Adrenal gland (tissue), 9 donors: ENCODE measurements at regions not wholly inside any gene's neighbourhood (a gene's known extent, or its start where the extent isn't known, plus 50 kb on each side); places are given as distances from the start of the nearest gene placed in this dataset.

ENCODE experiments used
- DNase-seq, 7 donors: peaks; one replicate each; pipeline ENCODE4 v3.0.0-alpha.2; 2019 to 2020
- H3K27ac ChIP-seq, 5 donors: fragments of 200-600 bp; sonication (generic) in 4 of 5; 1 replicate in 3 of 5; 2 replicates in 2 of 5; pipeline versions ENCODE4 v1.5.1 to v1.8.0; 2016 to 2020; ENCODE audit warnings: mild to moderate bottlenecking in 1 of 5
- H3K27me3 ChIP-seq: fragments of 200-600 bp; 2 replicates; pipeline ENCODE4 v1.8.0; 2021
- H3K36me3 ChIP-seq, 2 donors: fragments of 200-600 bp; replicated peaks in 1 of 2; 1 replicate in 1 of 2; 2 replicates in 1 of 2; pipeline versions ENCODE4 v1.5.1 to v1.8.0; 2018 to 2022
- H3K4me1 ChIP-seq, 2 donors: fragments of 200-600 bp; replicated peaks in 1 of 2; 1 replicate in 1 of 2; 2 replicates in 1 of 2; pipeline versions ENCODE4 v1.5.1 to v1.8.0; 2018 to 2021
- H3K4me3 ChIP-seq, 4 donors: fragments of 200-600 bp; sonication (generic) in 3 of 4; one replicate each; pipeline ENCODE4 v1.5.1; 2016 to 2018
- H3K9me3 ChIP-seq, 3 donors: fragments of 200-600 bp; sonication (generic) in 1 of 3; replicated peaks in 1 of 3; 1 replicate in 2 of 3; 2 replicates in 1 of 3; pipeline versions ENCODE4 v1.5.1 to v1.8.0; 2016 to 2021
- CTCF ChIP-seq, 6 experiments: fragments of 450-650 bp in 4 of 6; fragments of 200-600 bp in 2 of 6; sonication (generic) in 1 of 6; IDR thresholded peaks; 1 replicate in 5 of 6; 2 replicates in 1 of 6; pipeline versions ENCODE4 v1.5.1 to v1.8.0; 2016 to 2021; ENCODE audit warnings: antibody characterized with exemption in 6 of 6, mild to moderate bottlenecking in 2 of 6, moderate library complexity in 1 of 6
- POLR2A ChIP-seq, 2 donors: fragments of 450-650 bp; IDR thresholded peaks; one replicate each; pipeline ENCODE4 v1.6.1; 2017; ENCODE audit warnings: antibody characterized with exemption in 2 of 2, mild to moderate bottlenecking in 2 of 2, moderate library complexity in 1 of 2
- WGBS, 4 donors: extraction: QIAGEN DNeasy Blood & Tissue Kit in 2 of 4; methylation state at CpG; one replicate each; pipeline versions ENCODE4 v1.1.5 to v1.1.7; 2013 to 2017; 5-methylcytosine and 5-hydroxymethylcytosine counted together
- intact Hi-C, 2 donors: fragments of 100-400 bp; cut with DNase I; formaldehyde crosslinking; loops; one replicate each; pipeline versions ENCODE4 v1.14.1 to v1.15.0; 2022 to 2023
- donor health status: healthy with polysubstance abuse.
- donor health status: Bipolar disorder and iron deficiency.
- donor health status: DM: yes; HTN: yes; CAD: no.
- donor health status: DM: no; HTN: no; CAD: no.
- donor health status: DM: no; HTN: no; CAD: no.

GRCh38 chr5:171684169-171684568, 101.4 kb upstream of the SMIM23 start:
- Histone ChIP-seq H3K9me3 (no peaks in the 10 kb centered on the region), H3K27me3 (no peaks in the 10 kb centered on the region), H3K36me3 (no peaks in the 10 kb centered on the region), H3K4me1 (no peaks in the 10 kb centered on the region), H3K27ac (no peak overlapping the region), H3K4me3 (no peak overlapping the region)
- intact Hi-C loops, result no loop called here
- 80 to 84% (median 81%) methylated on average over 5 of the region's 5 CpGs for WGBS, 4 donors
- DNase-seq, result no peak
- no peak for TF ChIP-seq POLR2A (IDR thresholded peaks at IDR 0.05)
- no peak for TF ChIP-seq CTCF (IDR thresholded peaks at IDR 0.05)

GRCh38 chr5:171688696-171689495, 96.7 kb upstream of the SMIM23 start:
- Histone ChIP-seq H3K4me3 (no peak overlapping the region), H3K4me1 (no peaks in the 10 kb centered on the region), H3K9me3 (no peaks in the 10 kb centered on the region), H3K27me3 (no peaks in the 10 kb centered on the region), H3K27ac (no peak overlapping the region), H3K36me3 (no peaks in the 10 kb centered on the region)
- DNase-seq, result no peak
- TF ChIP-seq CTCF (IDR thresholded peaks at IDR 0.05), result no peak
- TF ChIP-seq POLR2A (IDR thresholded peaks at IDR 0.05), result no peak
- intact Hi-C loops, result no loop called here
- 83 to 92% (median 89%) methylated on average over 11 of the region's 11 CpGs for WGBS, 4 donors

- H3K9me3 ChIP-seq, result no peaks in the 10 kb centered on the region
- intact Hi-C loops, result no loop called here
- no peak for DNase-seq
- H3K36me3 ChIP-seq, result no peaks in the 10 kb centered on the region
- TF ChIP-seq CTCF (IDR thresholded peaks at IDR 0.05), result no peak
- no peak for TF ChIP-seq POLR2A (IDR thresholded peaks at IDR 0.05)
- no peak overlapping the region for H3K27ac ChIP-seq
- H3K4me3 ChIP-seq, result no peak overlapping the region
- no peaks in the 10 kb centered on the region for H3K4me1 ChIP-seq
- no peaks in the 10 kb centered on the region for H3K27me3 ChIP-seq
Observed at GRCh38 chr5:171689853-171690417, 95.7 kb upstream of the SMIM23 start.

GRCh38 chr5:171692107-171692506, 93.5 kb upstream of the SMIM23 start:
- intact Hi-C loops, result no loop called here

More at GRCh38 chr5:171692107-171692506, 93.5 kb upstream of the SMIM23 start:
- Histone ChIP-seq H3K36me3 (no peaks in the 10 kb centered on the region), H3K4me1 (no peaks in the 10 kb centered on the region), H3K27ac (no peak overlapping the region), H3K9me3 (no peaks in the 10 kb centered on the region), H3K27me3 (no peaks in the 10 kb centered on the region), H3K4me3 (no peak overlapping the region)
- no peak for TF ChIP-seq POLR2A (IDR thresholded peaks at IDR 0.05)
- no peak for TF ChIP-seq CTCF (IDR thresholded peaks at IDR 0.05)
- 68 to 82% (median 74%) methylated on average over 3 of the region's 3 CpGs for WGBS, 4 donors
- DNase-seq, result no peak
